Fibroblast of upper back skin (primary cell): ENCODE measurements at regions not wholly inside any gene's neighbourhood (a gene's known extent, or its start where the extent isn't known, plus 50 kb on each side); places are given as distances from the start of the nearest gene placed in this dataset.

Experiments used
- DNase-seq: peaks from one replicate; pipeline ENCODE4 v3.0.0-alpha.2; 2013

GRCh38 chr10:61842755-61843497 is 58.6 kb upstream of the ARID5B start:
- DNase-seq = peak; percentile 80

DNA sequence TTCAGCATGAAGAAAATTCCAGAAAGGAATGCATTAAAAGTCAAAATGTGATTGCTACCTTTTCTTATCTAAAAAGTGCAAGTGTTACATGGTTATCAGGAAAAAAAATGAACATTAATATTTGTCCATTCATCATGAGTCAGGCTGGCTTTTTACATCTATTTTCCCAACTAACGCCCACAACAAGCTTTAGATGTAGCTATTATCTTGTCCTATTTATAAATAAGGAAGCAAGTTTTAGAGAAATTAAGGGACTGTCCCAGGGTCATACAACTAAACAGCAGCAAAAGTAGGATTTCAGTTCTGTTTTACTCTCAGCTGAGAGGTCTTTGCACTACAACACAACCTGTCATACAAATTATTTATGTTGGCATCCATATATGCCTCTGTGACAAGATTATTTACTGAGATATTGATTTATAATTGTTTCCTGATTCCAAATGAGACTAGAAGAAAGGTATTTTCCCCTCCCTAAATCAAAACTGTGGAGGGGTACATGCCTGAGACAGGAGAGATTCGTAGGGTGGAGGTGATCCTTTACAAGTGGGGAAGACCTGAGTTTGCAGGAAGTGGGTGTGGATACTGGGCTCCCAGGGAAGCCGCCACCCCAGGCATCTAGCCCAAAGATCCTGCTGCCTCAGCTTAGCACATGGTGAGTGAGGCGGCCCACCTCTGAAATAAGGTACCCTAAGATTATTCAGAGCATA is 57.2 kb upstream of the ARID5B start:
- no peak for DNase-seq

- no peak for DNase-seq
These were observed 56.1 kb upstream of the ARID5B start for GRCh38 chr10:61845196-61845949.

DNA sequence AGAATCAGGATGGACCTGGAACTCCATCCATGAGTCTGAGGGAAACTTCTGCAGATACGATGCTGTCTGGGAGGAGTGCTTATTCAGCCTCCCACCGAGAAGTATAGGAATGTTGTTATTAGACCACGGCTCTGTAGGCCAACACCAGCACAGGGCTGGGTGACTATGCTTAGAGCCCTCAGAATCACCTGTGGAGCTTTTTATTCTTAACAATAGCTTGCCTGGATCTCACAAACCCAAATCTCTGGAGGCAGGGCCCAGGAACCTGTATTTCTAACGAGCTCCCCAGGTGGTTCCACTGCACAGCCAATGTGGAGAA is 55.6 kb upstream of the ARID5B start:
- DNase-seq = peak; percentile 77

DNA sequence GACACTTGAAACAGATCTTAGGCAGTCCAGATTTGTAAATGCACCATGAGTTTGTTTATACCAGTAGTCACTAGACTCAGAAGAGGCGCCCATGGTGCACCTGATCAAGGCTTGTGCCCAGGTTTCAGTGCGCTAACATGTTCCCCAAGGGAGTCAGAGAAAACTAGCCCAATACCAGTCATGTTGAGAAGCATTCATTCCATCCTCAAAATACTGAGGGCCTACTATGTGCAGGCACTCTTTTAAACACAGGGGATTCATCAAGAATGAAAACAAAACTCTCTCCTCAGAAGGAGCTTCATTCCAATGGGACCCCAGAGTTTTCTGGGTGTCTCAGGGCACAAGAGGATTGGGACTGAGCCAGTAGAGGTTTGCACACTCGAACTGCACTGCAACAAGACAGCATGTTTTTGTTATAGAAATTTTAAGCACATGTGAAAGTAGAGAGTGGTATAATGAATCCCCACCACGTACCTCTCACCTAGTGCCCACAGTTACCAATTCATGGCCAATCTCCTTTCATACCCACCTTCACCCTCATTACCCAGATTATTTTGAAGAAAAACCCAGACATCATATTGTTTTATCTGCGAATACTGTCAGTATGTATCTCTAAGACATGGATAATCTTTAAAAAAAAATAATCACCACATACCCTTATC is 55.0 kb upstream of the ARID5B start:
- no peak for DNase-seq

GRCh38 chr10:61847087-61847486 is 54.4 kb upstream of the ARID5B start:
- DNase-seq = peak; percentile 49

GRCh38 chr10:61847640-61848039 is 53.9 kb upstream of the ARID5B start:
- no peak for DNase-seq

DNA sequence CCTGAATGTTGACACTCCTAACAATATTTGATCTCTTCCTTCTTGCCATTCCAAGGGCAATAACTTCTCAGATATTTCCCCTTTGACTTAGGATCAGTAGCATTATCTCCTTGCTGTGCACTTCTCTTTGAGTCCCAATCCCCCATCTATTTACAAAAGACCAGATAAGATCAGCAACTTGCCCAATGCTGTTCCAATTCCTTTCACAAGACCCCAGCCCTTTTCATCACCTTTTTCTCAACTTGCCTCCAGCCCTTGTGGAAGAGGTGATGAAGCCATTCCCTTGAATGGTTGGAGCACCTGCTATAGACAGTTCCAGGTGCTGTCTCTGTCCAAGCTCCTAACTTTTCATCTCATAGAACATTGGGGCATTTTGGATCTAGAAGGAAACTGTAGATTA is 51.1 kb upstream of the ARID5B start:
- no peak for DNase-seq
